C4-2B (cell line): ENCODE measurements at regions not wholly inside any gene's neighbourhood (a gene's known extent, or its start where the extent isn't known, plus 50 kb on each side); places are given as distances from the start of the nearest gene placed in this dataset.

ENCODE experiments used
- ZFX ChIP-seq: fragments of 450-650 bp; IDR thresholded peaks from 2 replicates; pipeline ENCODE4 v1.6.1; 2017
- TF ChIP-seq, protein P1 (sequence below): fragments of 450-650 bp; conservative IDR thresholded peaks from 2 replicates; pipeline ENCODE4 v1.5.1; 2017; ENCODE audit warnings: mild to moderate bottlenecking

DNA sequence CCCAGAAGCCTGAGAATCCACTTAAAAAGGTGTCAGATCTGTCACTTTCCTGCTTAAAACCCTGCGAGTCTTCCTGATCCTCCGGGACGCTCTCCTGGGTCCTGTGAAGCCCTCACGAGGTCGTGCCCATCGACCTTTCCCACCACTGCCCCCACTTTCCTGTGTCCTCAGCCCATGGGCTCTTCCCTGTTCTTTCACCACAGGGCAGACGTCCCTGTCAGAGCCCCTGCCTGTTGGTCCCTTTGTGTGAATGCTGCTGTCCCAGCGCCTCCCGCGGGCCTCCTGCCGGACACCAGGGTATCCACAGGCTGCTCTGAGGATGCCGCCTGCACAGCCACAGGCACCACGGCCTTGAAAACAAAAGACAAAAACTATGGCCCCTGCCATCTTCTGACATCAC, 125.6 kb downstream of the TMEM18 start:
- TF ChIP-seq, protein P1, sequence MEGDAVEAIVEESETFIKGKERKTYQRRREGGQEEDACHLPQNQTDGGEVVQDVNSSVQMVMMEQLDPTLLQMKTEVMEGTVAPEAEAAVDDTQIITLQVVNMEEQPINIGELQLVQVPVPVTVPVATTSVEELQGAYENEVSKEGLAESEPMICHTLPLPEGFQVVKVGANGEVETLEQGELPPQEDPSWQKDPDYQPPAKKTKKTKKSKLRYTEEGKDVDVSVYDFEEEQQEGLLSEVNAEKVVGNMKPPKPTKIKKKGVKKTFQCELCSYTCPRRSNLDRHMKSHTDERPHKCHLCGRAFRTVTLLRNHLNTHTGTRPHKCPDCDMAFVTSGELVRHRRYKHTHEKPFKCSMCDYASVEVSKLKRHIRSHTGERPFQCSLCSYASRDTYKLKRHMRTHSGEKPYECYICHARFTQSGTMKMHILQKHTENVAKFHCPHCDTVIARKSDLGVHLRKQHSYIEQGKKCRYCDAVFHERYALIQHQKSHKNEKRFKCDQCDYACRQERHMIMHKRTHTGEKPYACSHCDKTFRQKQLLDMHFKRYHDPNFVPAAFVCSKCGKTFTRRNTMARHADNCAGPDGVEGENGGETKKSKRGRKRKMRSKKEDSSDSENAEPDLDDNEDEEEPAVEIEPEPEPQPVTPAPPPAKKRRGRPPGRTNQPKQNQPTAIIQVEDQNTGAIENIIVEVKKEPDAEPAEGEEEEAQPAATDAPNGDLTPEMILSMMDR = no peak
- TF ChIP-seq ZFX = no peak
